Prostate gland (tissue), 2 donors: ENCODE measurements at regions not wholly inside any gene's neighbourhood (a gene's known extent, or its start where the extent isn't known, plus 50 kb on each side); places are given as distances from the start of the nearest gene placed in this dataset.

Experiments
- POLR2AphosphoS5 ChIP-seq: sonication (generic); formaldehyde crosslinking; IDR thresholded peaks from one replicate; pipeline ENCODE4 v1.6.1; 2017; ENCODE audit warnings: antibody characterized with exemption
- TF ChIP-seq, protein P1 (sequence below), 4 experiments: fragments of 200-600 bp in 2 of 4; fragments of 450-650 bp in 2 of 4; sonication (generic) in 2 of 4; IDR thresholded peaks; 1 replicate in 3 of 4; 2 replicates in 1 of 4; pipeline ENCODE4 v1.5.1; 2016 to 2019; ENCODE audit warnings: antibody characterized with exemption in 4 of 4, mild to moderate bottlenecking in 2 of 4, moderate library complexity in 2 of 4

DNA sequence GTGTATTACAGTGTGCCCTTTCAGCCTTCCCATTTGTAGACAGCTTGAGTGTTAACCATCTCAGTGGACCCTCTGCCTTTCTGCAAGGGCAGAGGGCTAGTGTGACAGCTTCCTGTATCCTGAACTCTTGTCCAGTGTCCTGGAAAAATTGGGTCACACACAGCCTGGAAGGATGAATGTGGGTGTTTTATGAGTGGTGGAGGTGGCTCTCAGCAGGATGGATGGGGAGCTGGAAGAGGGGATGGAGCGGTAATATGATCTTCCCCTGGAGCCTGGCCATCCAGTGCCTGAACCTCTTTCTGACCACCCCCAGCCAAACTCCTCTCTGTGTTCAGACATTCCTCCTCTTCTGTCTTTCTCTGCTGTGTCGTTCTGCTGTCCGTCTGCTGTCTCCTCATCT lies 113.0 kb downstream of the KIF4B start:
- TF ChIP-seq POLR2AphosphoS5, result no peak
- TF ChIP-seq, protein P1, sequence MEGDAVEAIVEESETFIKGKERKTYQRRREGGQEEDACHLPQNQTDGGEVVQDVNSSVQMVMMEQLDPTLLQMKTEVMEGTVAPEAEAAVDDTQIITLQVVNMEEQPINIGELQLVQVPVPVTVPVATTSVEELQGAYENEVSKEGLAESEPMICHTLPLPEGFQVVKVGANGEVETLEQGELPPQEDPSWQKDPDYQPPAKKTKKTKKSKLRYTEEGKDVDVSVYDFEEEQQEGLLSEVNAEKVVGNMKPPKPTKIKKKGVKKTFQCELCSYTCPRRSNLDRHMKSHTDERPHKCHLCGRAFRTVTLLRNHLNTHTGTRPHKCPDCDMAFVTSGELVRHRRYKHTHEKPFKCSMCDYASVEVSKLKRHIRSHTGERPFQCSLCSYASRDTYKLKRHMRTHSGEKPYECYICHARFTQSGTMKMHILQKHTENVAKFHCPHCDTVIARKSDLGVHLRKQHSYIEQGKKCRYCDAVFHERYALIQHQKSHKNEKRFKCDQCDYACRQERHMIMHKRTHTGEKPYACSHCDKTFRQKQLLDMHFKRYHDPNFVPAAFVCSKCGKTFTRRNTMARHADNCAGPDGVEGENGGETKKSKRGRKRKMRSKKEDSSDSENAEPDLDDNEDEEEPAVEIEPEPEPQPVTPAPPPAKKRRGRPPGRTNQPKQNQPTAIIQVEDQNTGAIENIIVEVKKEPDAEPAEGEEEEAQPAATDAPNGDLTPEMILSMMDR (IDR thresholded peaks at IDR 0.05), result no peak
